Gastrocnemius medialis (tissue), 4 donors: ENCODE measurements at regions not wholly inside any gene's neighbourhood (a gene's known extent, or its start where the extent isn't known, plus 50 kb on each side); places are given as distances from the start of the nearest gene placed in this dataset.

Source experiments
- ATAC-seq, 2 donors: fragments of 150-250 bp; one replicate each; pipeline ENCODE4 v1.9.1; 2016
- DNase-seq, 2 donors: peaks; one replicate each; pipeline ENCODE4 v3.0.0-alpha.2; 2019
- H3K27ac ChIP-seq, 4 donors: fragments of 200-600 bp; sonication (generic); 1 replicate in 1 of 4; 2 replicates in 3 of 4; pipeline ENCODE4 v1.5.1; 2016 to 2018; ENCODE audit warnings: mild to moderate bottlenecking in 2 of 4, moderate library complexity in 1 of 4
- H3K27me3 ChIP-seq, 3 donors: fragments of 200-600 bp; sonication (generic) in 2 of 3; 1 replicate in 1 of 3; 2 replicates in 2 of 3; pipeline versions ENCODE4 v1.5.1 to v1.6.0; 2016 to 2019; ENCODE audit warnings: mild to moderate bottlenecking in 1 of 3, moderate library complexity in 1 of 3
- H3K36me3 ChIP-seq, 2 donors: fragments of 200-600 bp; sonication (generic) in 1 of 2; one replicate each; pipeline ENCODE4 v1.5.1; 2017 to 2018
- H3K4me1 ChIP-seq, 2 donors: fragments of 200-600 bp; sonication (generic) in 1 of 2; one replicate each; pipeline ENCODE4 v1.5.1; 2016 to 2017; ENCODE audit warnings: mild to moderate bottlenecking in 2 of 2
- H3K4me3 ChIP-seq, 4 donors: fragments of 200-600 bp; sonication (generic) in 3 of 4; 1 replicate in 1 of 4; 2 replicates in 3 of 4; pipeline ENCODE4 v1.5.1; 2016 to 2019; ENCODE audit warnings: mild to moderate bottlenecking in 2 of 4
- H3K9me3 ChIP-seq, 3 donors: fragments of 200-600 bp; sonication (generic) in 2 of 3; 1 replicate in 1 of 3; 2 replicates in 2 of 3; pipeline ENCODE4 v1.5.1; 2016 to 2019
- POLR2A ChIP-seq, 2 donors: fragments of 450-650 bp; IDR thresholded peaks; one replicate each; pipeline ENCODE4 v1.6.1; 2017; ENCODE audit warnings: antibody characterized with exemption in 2 of 2, mild to moderate bottlenecking in 2 of 2, moderate library complexity in 2 of 2
- in situ Hi-C, 4 donors: fragments of 200-750 bp; cut with MboI; loops; one replicate each; pipeline versions ENCODE4 v1.15.0 to v1.8.0; 2017; ENCODE audit warnings: low sequenced_read_pairs in 4 of 4
- intact Hi-C: fragments of 100-400 bp; cut with DNase I; formaldehyde crosslinking; loops from one replicate; pipeline ENCODE4 v1.15.1; 2023; ENCODE audit warnings: low total_unique reads
- TF ChIP-seq, protein P1 (sequence below), 5 experiments: fragments of 450-650 bp in 3 of 5; fragments of 200-600 bp in 2 of 5; sonication (generic) in 2 of 5; IDR thresholded peaks in 4 of 5; conservative IDR thresholded peaks in 1 of 5; 1 replicate in 4 of 5; 2 replicates in 1 of 5; pipeline ENCODE4 v1.5.1; 2016 to 2019; ENCODE audit warnings: antibody characterized with exemption in 5 of 5, mild to moderate bottlenecking in 3 of 5, moderate library complexity in 3 of 5

GRCh38 chr3:79843180-79843579 is 75.4 kb upstream of the ROBO1 start:
- no peaks in the 10 kb centered on the region for H3K27me3 ChIP-seq
- no peak for ATAC-seq
- H3K4me3 ChIP-seq = no peak overlapping the region
- no peaks in the 10 kb centered on the region for H3K36me3 ChIP-seq
- no peaks in the 10 kb centered on the region for H3K9me3 ChIP-seq
- TF ChIP-seq, protein P1, sequence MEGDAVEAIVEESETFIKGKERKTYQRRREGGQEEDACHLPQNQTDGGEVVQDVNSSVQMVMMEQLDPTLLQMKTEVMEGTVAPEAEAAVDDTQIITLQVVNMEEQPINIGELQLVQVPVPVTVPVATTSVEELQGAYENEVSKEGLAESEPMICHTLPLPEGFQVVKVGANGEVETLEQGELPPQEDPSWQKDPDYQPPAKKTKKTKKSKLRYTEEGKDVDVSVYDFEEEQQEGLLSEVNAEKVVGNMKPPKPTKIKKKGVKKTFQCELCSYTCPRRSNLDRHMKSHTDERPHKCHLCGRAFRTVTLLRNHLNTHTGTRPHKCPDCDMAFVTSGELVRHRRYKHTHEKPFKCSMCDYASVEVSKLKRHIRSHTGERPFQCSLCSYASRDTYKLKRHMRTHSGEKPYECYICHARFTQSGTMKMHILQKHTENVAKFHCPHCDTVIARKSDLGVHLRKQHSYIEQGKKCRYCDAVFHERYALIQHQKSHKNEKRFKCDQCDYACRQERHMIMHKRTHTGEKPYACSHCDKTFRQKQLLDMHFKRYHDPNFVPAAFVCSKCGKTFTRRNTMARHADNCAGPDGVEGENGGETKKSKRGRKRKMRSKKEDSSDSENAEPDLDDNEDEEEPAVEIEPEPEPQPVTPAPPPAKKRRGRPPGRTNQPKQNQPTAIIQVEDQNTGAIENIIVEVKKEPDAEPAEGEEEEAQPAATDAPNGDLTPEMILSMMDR (IDR thresholded peaks at IDR 0.05 in 4 of 5, conservative IDR thresholded peaks at IDR 0.05 in 1 of 5) = no peak
- no peak for TF ChIP-seq POLR2A (IDR thresholded peaks at IDR 0.05)
- intact Hi-C loops = loop anchor here (10.0 kb wide), 1 partner anchor 318 kb away; no protein-coding TSS in a partner anchor
- in situ Hi-C loops = no loop called here
- no peak for DNase-seq
- no peaks in the 10 kb centered on the region for H3K4me1 ChIP-seq
- no peak overlapping the region for H3K27ac ChIP-seq

- Histone ChIP-seq H3K9me3 (no peaks in the 10 kb centered on the region), H3K4me3 (no peak overlapping the region), H3K27me3 (no peaks in the 10 kb centered on the region), H3K4me1 (no peaks in the 10 kb centered on the region), H3K36me3 (no peaks in the 10 kb centered on the region), H3K27ac (no peak overlapping the region)
- ATAC-seq (no peak), DNase-seq (no peak)
- intact Hi-C loops (no loop called here), in situ Hi-C loops (no loop called here)
- TF ChIP-seq, protein P1 (IDR thresholded peaks at IDR 0.05 in 4 of 5, conservative IDR thresholded peaks at IDR 0.05 in 1 of 5) = no peak
- no peak for TF ChIP-seq POLR2A (IDR thresholded peaks at IDR 0.05)
Measured at GRCh38 chr3:79835701-79836100, 67.9 kb upstream of the ROBO1 start.

DNA sequence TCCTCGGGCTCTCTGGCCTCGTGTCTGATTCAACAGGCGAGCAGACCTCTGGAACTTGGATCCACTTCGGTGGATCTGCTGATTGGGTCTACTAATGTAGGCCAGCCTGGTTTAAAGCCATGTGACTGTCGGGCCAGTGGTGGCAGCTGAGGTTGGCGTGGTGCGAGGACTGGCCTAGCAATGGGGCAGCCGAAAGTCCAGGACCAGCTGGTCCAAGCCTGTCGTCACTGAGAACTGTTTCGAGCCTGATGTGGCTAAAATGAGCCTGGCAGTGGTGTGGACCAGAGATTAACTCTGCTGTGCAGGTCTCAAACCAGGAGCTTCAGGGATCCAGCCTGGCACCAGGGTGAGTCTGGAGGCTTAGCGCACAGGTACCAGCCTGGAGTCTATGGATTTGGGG is 56.4 kb upstream of the ROBO1 start:
- TF ChIP-seq, protein P1 (IDR thresholded peaks at IDR 0.05 in 4 of 5, conservative IDR thresholded peaks at IDR 0.05 in 1 of 5) = no peak
- no peak for TF ChIP-seq POLR2A (IDR thresholded peaks at IDR 0.05)

DNA sequence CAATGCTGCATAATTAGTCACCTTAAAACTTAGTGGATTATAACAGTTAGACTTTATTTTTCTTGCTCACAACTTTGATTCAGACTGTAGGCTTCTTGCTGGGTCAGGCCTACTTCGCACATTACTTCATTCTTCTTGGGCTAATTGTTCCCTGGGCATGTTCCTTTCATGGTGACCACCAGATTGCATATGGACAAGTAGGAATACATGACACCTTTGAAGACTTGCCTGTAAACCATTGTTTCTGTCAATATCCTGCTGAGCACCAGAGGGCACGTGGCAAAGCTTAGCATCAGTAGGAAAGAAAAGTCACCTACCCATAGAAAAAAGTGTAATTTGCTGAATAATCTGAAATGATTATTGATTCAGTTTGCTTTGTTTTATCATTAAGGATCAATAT is 54.3 kb upstream of the ROBO1 start:
- in situ Hi-C loops (no loop called here), intact Hi-C loops (no loop called here)
- H3K4me3 ChIP-seq = no peak overlapping the region
- H3K9me3 ChIP-seq = no peaks in the 10 kb centered on the region
- H3K4me1 ChIP-seq = no peaks in the 10 kb centered on the region
- DNase-seq (no peak), ATAC-seq (no peak)
- no peak overlapping the region for H3K27ac ChIP-seq
- TF ChIP-seq, protein P1 (IDR thresholded peaks at IDR 0.05 in 4 of 5, conservative IDR thresholded peaks at IDR 0.05 in 1 of 5) = no peak
- TF ChIP-seq POLR2A (IDR thresholded peaks at IDR 0.05) = no peak
- H3K36me3 ChIP-seq = no peaks in the 10 kb centered on the region
- no peaks in the 10 kb centered on the region for H3K27me3 ChIP-seq

More for the DNA sequence above, 56.4 kb upstream of the ROBO1 start:
- no peak overlapping the region for H3K4me3 ChIP-seq
- ATAC-seq = no peak
- no peaks in the 10 kb centered on the region for H3K4me1 ChIP-seq
- no peak for DNase-seq
- intact Hi-C loops = no loop called here
- in situ Hi-C loops = no loop called here
- H3K9me3 ChIP-seq = no peaks in the 10 kb centered on the region
- no peaks in the 10 kb centered on the region for H3K36me3 ChIP-seq
- H3K27me3 ChIP-seq = no peaks in the 10 kb centered on the region
- no peak overlapping the region for H3K27ac ChIP-seq

DNA sequence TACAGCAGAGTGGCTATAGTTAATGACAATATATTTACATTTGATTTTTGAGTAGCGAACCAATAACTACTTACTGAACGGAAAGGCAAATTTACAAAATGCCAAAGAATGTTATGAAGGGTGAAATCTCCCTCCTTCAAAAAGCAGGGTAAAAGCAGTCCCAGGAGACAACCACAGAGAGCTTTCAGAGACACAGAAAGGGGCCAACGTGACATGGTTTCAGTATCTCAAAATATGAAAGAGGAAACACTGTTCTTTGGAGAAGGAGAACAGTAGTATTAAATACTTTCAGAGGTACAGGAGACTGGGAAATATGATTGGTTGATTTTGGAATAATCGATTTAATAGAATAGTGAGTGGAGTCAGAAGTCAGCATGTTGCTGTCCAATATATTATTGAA is 52.3 kb upstream of the ROBO1 start:
- Histone ChIP-seq H3K4me3 (no peak overlapping the region), H3K4me1 (no peaks in the 10 kb centered on the region), H3K27ac (no peak overlapping the region), H3K36me3 (no peaks in the 10 kb centered on the region), H3K27me3 (no peaks in the 10 kb centered on the region), H3K9me3 (no peaks in the 10 kb centered on the region)
- in situ Hi-C loops (no loop called here), intact Hi-C loops (no loop called here)
- DNase-seq (no peak), ATAC-seq (no peak)
- TF ChIP-seq POLR2A (IDR thresholded peaks at IDR 0.05) = no peak
- TF ChIP-seq, protein P1 (IDR thresholded peaks at IDR 0.05 in 4 of 5, conservative IDR thresholded peaks at IDR 0.05 in 1 of 5) = no peak
